Mesothelial cell of epicardium (in vitro differentiated cells): ENCODE measurements at regions not wholly inside any gene's neighbourhood (a gene's known extent, or its start where the extent isn't known, plus 50 kb on each side); places are given as distances from the start of the nearest gene placed in this dataset.

ENCODE experiments used
- DNase-seq, 2 experiments: peaks; one replicate each; pipeline ENCODE4 v3.0.0; 2021; ENCODE audit warnings: low spot score in 2 of 2; ENCODE audit not compliant: unreplicated experiment in 2 of 2
- H3K27ac Mint-ChIP-seq: 2 replicates; pipeline ENCODE4 v1.8.0; 2021; ENCODE audit warnings: mixed read lengths
- H3K27me3 Mint-ChIP-seq: 2 replicates; pipeline ENCODE4 v1.8.0; 2021; ENCODE audit warnings: low read depth, mixed read lengths
- H3K36me3 Mint-ChIP-seq: 2 replicates; pipeline ENCODE4 v1.8.0; 2021; ENCODE audit warnings: mixed read lengths
- H3K4me1 Mint-ChIP-seq: 2 replicates; pipeline ENCODE4 v1.8.0; 2021; ENCODE audit warnings: mixed read lengths
- H3K4me3 Mint-ChIP-seq: 2 replicates; pipeline ENCODE4 v1.8.0; 2021; ENCODE audit warnings: mild to moderate bottlenecking, moderate library complexity, mixed read lengths
- H3K9me3 Mint-ChIP-seq: 2 replicates; pipeline ENCODE4 v1.8.0; 2021; ENCODE audit warnings: mixed read lengths
- CTCF ChIP-seq: fragments of 200-600 bp; sonication (generic); IDR thresholded peaks from one replicate; pipeline ENCODE4 v1.5.0; 2021; ENCODE audit warnings: antibody characterized with exemption; ENCODE audit not compliant: unreplicated experiment

DNA sequence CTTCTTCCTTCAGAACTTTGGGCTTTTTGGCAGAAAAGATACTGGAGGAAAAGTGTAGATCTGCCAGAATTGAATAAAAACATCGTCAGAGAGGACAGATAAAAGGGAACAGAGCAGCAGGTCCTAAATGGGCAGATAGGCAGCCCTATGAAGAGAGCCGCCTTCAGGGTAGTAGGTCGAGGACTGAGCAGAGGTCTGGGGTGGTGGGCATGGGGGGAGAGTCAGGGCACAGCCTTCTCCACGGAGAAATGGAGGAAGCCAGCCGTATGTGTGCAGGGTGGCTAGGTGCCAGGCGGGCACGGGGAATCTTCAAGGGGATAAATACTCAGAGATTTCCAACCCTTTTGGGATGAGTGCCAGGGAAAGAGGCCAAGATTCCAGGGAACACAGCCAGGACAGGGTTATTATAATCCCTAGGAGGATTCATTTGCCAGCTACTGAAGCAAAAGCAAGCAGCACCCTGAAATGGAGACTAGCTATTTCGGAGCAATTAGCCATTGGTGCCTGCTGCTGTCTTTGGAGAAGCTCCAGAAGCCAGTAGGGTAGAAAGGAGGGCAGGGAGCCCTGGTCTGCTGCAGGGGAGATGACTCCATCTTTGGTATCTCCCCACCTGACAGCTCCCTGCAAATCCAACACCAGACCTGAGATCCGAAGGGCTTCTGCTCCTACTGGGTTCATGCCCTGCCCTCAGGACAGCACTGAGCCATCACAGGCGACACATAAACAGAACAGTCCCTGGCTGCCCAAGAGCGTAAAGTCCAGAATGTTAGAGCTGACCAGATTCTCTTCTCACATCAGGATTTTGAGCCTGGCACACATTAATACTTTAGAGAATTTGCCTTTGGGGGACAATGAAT is 174.5 kb upstream of the NTM start:
- no peak for TF ChIP-seq CTCF
- Mint-ChIP-seq H3K36me3 (no peaks in the 10 kb centered on the region), H3K4me3 (no peak overlapping the region), H3K27ac (no peak overlapping the region), H3K4me1 (peaks cover 7% of the 10 kb centered on the region), H3K9me3 (peaks cover 4% of the 10 kb centered on the region), H3K27me3 (peaks cover 52% of the 10 kb centered on the region)
- DNase-seq: peak in 1 of 2 experiments; percentile 45

DNA sequence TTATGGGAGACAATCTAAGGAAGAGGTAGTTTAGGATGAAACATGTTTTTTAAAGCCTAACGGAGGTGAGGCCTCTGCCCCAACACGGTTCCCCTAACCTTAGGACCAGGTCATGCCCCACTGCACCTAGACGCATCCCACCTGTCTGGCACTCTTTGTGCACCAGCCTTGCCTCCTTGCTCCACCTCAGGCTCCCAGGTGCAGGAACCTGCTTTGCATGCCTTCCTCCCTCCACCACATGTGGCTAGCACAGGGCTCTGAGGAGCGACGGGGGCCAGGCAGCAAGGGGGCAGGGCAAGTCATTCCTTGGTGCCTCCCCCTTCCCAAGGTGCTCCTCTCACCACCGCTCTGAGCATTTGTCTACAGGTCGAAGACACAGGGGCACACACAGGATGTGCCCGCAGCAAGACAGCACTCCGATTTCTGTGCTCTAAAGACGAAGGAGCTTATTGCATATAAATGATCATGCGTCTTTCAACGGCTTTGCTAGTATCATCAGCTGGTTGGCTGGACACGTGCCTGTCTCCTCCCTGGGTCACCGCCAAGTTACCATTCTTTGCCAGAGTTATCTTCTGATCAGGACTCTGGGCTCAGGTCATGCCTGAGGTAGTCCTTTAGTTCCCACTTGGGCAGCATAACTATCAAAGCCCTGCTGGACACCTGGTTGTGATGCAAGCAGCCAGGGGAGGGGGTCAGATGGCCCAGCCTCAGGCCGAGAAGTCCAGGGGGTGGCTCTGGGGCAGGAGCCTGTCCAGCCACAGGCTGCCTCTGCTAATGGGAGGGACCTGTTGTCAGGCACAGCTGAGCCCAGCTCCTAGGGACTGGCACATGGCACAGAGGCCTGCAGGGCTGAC is 172.0 kb upstream of the NTM start:
- Mint-ChIP-seq H3K4me3 (no peak overlapping the region), H3K4me1 (peaks cover 14% of the 10 kb centered on the region), H3K36me3 (no peaks in the 10 kb centered on the region), H3K27ac (no peak overlapping the region), H3K9me3 (peaks cover 4% of the 10 kb centered on the region), H3K27me3 (peaks cover 45% of the 10 kb centered on the region)
- DNase-seq: no peak
- TF ChIP-seq CTCF: no peak

DNA sequence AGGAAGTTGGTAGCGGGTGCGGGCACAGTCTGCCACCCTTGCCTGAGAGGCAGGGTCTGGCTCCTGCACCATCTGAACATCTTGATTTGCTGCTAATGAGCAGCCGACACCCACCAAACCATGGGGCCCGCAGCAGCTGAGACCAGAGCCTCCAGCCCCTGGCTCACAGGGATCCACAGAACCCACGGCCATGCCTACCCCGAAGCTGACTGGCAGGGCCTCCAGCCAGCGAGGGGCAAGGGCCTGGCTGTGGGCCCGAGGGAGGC is 171.5 kb upstream of the NTM start:
- Mint-ChIP-seq H3K27ac (no peak overlapping the region), H3K27me3 (peaks cover 40% of the 10 kb centered on the region), H3K4me3 (no peak overlapping the region), H3K36me3 (no peaks in the 10 kb centered on the region), H3K4me1 (peaks cover 17% of the 10 kb centered on the region), H3K9me3 (peaks cover 4% of the 10 kb centered on the region)
- TF ChIP-seq CTCF: no peak
- no peak for DNase-seq

DNA sequence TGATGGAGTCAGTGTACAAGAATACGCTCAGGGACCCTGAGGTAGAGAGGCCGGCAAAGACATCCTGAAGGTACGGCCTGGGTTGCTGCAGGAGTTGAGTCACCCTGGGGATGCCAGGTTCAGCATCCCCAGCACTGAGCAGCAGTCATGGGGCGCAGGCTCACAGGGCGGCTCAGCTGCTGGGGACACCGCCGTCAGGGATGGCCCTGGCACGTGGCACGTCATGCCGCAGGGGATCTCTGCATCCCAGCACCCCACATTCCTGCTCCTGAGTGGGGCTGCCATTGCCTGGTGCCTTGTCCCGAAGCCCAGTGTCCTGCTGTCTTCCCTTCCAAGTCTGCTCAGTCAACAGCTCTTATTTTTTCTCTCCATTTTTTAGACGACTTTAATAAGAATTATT is 168.7 kb upstream of the NTM start:
- Mint-ChIP-seq H3K27me3 (peaks cover 23% of the 10 kb centered on the region), H3K9me3 (peaks cover 4% of the 10 kb centered on the region), H3K4me3 (no peak overlapping the region), H3K36me3 (no peaks in the 10 kb centered on the region), H3K4me1 (peaks cover 18% of the 10 kb centered on the region), H3K27ac (no peak overlapping the region)
- no peak for DNase-seq
- TF ChIP-seq CTCF: no peak

DNA sequence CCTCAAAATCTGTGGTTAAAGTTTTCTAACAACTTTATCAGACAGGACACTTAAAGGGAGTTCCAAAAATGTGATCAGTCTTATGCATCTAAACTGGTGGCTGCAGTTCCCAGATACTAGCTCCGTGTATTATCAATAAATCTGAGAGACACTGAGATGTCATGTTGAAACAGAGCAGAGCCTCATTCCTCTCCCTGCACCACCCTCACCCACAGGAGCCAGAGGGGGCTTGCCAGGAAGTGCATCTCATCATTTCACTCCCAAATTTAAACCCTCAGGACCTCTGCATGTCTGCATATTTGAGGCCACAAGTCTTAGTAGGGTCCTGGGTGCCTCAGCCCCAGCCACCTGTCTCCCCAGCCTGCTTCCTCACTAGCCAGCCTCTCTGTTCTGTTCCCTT is 167.4 kb upstream of the NTM start:
- H3K27ac Mint-ChIP-seq: no peak overlapping the region
- peaks cover 4% of the 10 kb centered on the region for H3K9me3 Mint-ChIP-seq

More for the DNA sequence above, 167.4 kb upstream of the NTM start:
- Mint-ChIP-seq H3K4me1 (peaks cover 23% of the 10 kb centered on the region), H3K27me3 (peaks cover 10% of the 10 kb centered on the region), H3K4me3 (no peak overlapping the region), H3K36me3 (no peaks in the 10 kb centered on the region)
- no peak for TF ChIP-seq CTCF
- no peak for DNase-seq
